Cardiac septum (tissue), 1 donor: ENCODE measurements at regions not wholly inside any gene's neighbourhood (a gene's known extent, or its start where the extent isn't known, plus 50 kb on each side); places are given as distances from the start of the nearest gene placed in this dataset.

Source experiments
- DNase-seq: peaks from one replicate; pipeline ENCODE4 v3.0.0-alpha.2; 2020; ENCODE audit warnings: low spot score
- intact Hi-C: fragments of 100-400 bp; cut with DNase I; formaldehyde crosslinking; loops from one replicate; pipeline ENCODE4 v1.14.0; 2022
- donor health status: DM: no; HTN: no; CAD: no.

DNA sequence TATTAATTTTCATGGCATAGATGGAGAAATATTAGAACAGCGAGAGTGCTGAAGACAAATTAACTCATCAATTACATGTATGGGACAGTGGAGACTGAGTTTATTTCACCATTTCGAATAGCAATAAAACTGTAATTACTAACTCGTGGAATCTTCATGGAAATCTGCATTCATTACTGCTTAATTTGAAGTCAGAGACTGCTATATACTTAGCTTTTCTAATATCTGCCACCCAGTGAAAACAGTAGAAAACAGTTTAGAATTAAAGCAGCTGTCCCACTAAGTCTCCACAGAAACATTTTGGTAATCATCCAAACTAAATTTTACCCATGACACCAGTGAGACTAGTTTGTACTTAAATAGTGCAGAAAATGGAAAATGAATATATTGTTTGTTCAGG, 56.8 kb downstream of the IZUMO3 start:
- no peak for DNase-seq
- intact Hi-C loops: no loop called here

GRCh38 chr9:24487946-24488345, 57.8 kb downstream of the IZUMO3 start:
- no peak for DNase-seq
- intact Hi-C loops: no loop called here

DNA sequence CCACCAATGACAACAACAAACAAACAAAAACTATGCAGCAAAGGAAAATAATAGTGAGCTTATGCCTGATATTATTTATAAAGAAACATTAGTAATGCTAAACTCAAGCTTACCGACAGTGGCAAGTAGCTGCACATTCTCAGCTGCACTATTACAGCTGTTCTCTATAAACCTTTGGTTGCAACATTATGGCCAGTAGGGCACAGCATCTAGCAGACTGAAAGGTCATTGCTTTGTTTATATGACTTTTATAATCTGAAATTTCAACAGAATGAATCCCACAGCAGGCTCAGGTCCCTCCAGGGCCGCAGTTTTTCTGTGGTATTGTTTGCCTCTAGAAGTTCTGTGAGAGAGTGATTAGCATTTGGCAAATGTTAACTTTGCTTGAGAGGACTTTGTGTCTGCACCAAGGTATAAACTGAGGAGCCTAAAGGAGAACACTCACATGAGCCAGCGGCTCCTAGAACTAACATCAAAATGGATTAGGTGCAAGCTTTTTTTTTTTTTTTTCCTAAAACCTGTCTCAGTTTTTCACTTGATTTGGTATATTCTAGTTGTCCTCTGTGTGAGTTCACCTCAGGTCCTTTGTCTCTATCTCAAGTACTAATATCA, 58.3 kb downstream of the IZUMO3 start:
- intact Hi-C loops: no loop called here
- DNase-seq: no peak

GRCh38 chr9:24479361-24480059, 66.2 kb downstream of the IZUMO3 start:
- no peak for DNase-seq
- intact Hi-C loops: no loop called here

GRCh38 chr9:24464319-24464951, 81.3 kb downstream of the IZUMO3 start:
- intact Hi-C loops: no loop called here
- no peak for DNase-seq

DNA sequence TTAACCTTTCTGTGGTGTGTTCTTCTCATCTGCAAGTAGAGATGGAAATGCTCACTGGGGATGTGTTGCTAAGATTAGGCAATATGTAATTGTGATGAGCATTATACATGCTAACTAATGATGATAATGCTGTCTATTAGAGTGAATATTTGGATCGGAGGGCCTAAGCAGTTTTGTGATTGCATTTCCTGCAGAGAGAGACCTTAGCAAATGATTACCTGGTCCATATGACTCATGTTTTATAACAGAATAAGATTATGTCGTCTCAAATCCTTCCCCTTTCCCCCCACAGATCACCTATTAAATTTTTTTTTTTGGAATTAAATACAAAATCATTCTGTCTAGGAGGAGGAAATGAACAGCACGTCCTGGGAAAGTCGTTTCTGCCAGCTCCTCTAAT, 82.7 kb downstream of the IZUMO3 start:
- DNase-seq: no peak
- intact Hi-C loops: no loop called here

- DNase-seq: no peak
- intact Hi-C loops: no loop called here
Measured at GRCh38 chr9:24460781-24461180, 84.9 kb downstream of the IZUMO3 start.

GRCh38 chr9:24459953-24460352, 85.7 kb downstream of the IZUMO3 start:
- DNase-seq: no peak
- intact Hi-C loops: no loop called here

DNA sequence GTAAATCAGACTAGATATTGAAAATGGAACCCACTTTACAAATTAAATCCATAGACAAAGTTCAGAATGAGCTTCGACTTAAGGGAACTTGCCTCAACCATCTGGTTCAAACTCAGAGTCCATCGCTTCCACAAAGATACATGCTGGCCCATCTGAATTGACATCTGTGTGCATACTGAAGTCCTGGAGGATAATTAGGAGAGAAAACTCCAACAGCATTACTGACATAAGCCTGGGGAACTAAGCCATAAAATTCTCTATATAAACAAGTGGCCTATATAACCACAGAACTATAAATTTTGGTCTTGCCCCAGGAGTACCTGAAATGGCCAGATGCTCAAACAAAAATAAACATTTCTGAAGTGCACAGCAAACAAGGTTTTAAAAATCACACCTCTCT, 94.4 kb downstream of the IZUMO3 start:
- intact Hi-C loops: no loop called here
- no peak for DNase-seq

DNA sequence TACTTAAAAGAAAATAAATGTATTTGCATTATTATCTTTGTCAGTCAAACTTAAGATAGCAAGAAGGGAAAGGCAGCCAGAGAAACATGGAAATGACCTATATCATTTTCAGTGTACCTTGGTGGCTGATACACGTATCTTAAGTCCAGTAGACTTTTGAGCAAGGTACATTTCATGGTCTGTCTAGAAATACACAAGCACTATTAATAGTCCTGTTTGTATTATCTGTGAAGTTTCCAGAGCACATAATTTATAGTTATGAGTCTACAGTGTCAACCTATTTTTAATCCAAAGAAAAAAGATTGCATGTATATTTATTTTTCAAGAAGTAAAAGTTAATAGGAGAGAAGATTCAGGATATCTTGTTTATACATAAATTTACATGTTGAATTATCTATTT, 95.7 kb downstream of the IZUMO3 start:
- no peak for DNase-seq

GRCh38 chr9:24439456-24439855, 106.2 kb downstream of the IZUMO3 start:
- intact Hi-C loops: no loop called here

More for the DNA sequence above, 95.7 kb downstream of the IZUMO3 start:
- intact Hi-C loops: no loop called here

GRCh38 chr9:24438876-24439275, 106.8 kb downstream of the IZUMO3 start:
- intact Hi-C loops: no loop called here
- no peak for DNase-seq

More at GRCh38 chr9:24439456-24439855, 106.2 kb downstream of the IZUMO3 start:
- no peak for DNase-seq

DNA sequence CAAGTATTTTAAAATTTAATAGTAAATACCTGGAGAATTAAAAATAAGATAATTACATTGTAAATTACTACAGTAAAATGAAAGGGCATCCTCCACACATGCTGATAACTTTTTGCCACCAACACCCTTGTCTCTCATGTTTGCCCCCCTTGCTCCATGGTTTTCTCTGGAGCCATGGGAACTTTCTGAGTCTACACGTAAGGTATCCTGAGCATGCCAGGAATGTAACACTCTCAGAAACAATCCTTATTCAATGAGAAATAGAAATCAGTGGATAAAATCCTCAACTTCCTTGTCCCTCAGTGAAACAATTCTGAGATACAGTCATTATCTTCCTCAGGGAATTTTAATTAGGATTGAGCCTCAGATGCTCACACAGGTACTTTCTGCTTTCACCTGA, 108.9 kb downstream of the IZUMO3 start:
- intact Hi-C loops: no loop called here
- no peak for DNase-seq

- no peak for DNase-seq
- intact Hi-C loops: no loop called here
Measured at GRCh38 chr9:24434183-24434582, 111.5 kb downstream of the IZUMO3 start.

DNA sequence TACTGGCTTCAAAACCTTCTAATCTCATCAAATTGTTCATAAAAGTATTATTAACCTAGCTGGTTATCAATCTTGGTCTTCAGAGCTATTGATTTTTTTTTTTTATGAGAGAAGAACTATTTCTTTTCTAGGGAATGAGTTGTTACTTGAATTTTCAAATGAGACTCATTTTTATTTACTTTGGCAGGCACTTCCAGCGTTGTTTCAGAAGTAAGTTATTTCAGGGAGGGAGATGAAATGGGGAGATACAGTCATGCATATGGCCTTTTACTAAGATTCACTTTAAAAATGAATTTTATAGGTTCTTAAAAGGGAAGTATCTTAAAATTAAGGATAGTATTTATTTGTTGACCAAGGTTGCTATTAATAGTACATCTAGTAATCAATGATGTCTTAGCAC, 129.6 kb downstream of the IZUMO3 start:
- intact Hi-C loops: no loop called here
- no peak for DNase-seq

DNA sequence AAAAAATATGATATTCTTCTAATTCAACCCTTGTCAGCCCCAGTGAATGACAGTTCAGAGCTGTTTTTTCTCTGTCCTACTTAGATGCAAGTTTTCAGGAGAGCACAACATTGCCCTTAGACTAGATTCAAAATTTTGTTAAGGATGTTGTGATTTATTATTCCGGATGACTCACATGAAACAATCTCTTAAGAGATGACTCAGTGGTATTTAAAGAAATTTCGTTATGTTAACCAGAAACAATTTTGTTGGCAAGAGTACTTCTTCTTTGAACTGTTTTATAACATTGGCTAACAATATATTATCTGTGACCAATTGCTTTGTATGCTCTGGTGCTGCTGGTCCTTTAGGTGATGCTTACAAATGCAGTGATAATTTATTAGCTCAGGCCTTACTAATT, 132.0 kb downstream of the IZUMO3 start:
- no peak for DNase-seq
- intact Hi-C loops: no loop called here

- intact Hi-C loops: no loop called here
- no peak for DNase-seq
Measured at GRCh38 chr9:24398466-24398865, 147.2 kb downstream of the IZUMO3 start.

DNA sequence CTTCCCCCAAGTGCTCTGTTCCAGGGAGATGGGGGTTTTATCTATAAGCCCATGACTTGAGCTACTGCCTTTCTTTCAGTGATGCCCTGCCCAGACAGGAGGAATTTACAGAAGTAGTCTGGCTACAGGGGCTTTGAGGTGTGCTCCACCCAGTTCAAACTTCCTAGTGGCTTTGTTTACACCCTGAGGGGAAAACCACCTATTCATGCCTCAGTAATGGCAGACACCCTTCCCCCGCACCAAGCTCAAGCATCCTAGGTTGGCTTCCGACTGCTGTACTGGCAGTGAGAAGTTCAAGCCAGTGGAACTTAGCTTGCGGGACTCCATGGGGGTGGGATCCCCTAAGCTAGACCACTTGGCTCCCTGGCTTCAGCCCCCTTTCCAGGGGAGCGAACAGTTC, 154.6 kb downstream of the IZUMO3 start:
- DNase-seq: no peak
- intact Hi-C loops: no loop called here

- DNase-seq: no peak
- intact Hi-C loops: no loop called here
Measured at GRCh38 chr9:24385077-24385476, 160.6 kb downstream of the IZUMO3 start.

DNA sequence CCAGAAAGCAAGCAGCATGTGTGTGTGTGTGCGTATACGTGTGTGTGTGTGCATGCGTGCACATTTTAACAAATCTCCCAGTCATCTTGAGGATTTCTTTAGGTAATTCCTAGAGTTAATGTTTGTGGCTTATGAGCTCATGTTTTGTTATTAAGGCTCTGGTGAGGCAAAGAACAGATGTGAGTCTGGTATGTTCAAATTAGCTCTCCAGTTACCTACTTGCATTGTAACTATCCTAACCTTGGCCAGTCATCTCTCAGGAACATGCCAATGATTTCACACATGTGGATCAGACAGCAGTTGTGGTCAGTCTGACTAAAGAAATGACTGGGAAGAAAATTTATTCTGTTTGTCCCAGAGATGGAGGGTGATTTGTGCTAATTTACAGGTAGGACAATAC, 163.1 kb downstream of the IZUMO3 start:
- no peak for DNase-seq
- intact Hi-C loops: no loop called here

GRCh38 chr9:24381205-24381604, 164.5 kb downstream of the IZUMO3 start:
- intact Hi-C loops: no loop called here
- no peak for DNase-seq
